ENCODE measurements at regions not wholly inside any gene's neighbourhood (a gene's known extent, or its start where the extent isn't known, plus 50 kb on each side); places are given as distances from the start of the nearest gene placed in this dataset.

DNA sequence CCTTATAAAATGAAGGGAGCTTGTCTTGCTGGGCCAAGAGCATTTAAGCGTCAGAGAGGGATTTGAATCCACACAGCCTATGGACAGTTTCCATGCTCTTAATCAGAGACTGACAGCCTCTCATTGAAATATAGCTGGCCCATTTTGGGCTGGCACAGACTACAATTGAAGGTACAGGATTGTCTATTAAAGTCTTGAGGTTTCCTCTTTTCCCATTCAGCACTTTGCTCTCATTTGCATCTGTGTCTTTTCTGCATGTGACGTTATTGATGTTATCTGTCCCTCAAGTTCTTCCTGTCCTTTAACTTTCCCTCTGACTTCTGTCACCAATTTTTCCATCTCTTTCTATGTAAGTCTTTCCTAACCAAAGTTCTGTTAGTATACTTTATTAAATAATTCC lies 133.3 kb upstream of the SFRP2 start:
- TF ChIP-seq, protein P1, sequence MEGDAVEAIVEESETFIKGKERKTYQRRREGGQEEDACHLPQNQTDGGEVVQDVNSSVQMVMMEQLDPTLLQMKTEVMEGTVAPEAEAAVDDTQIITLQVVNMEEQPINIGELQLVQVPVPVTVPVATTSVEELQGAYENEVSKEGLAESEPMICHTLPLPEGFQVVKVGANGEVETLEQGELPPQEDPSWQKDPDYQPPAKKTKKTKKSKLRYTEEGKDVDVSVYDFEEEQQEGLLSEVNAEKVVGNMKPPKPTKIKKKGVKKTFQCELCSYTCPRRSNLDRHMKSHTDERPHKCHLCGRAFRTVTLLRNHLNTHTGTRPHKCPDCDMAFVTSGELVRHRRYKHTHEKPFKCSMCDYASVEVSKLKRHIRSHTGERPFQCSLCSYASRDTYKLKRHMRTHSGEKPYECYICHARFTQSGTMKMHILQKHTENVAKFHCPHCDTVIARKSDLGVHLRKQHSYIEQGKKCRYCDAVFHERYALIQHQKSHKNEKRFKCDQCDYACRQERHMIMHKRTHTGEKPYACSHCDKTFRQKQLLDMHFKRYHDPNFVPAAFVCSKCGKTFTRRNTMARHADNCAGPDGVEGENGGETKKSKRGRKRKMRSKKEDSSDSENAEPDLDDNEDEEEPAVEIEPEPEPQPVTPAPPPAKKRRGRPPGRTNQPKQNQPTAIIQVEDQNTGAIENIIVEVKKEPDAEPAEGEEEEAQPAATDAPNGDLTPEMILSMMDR (IDR thresholded peaks at IDR 0.05) = no peak
- no peak for TF ChIP-seq POLR2A (IDR thresholded peaks at IDR 0.05)
